RCC 7860 (cell line): ENCODE measurements at regions not wholly inside any gene's neighbourhood (a gene's known extent, or its start where the extent isn't known, plus 50 kb on each side); places are given as distances from the start of the nearest gene placed in this dataset.

ENCODE experiments used
- DNase-seq: peaks from one replicate; pipeline ENCODE4 v3.0.0-alpha.2; 2015; ENCODE audit warnings: low spot score
- FAIRE-seq: peaks from 2 replicates; lab custom pipeline; 2012; peaks lifted over from hg19 to GRCh38; lab: Jason Lieb, UNC

DNA sequence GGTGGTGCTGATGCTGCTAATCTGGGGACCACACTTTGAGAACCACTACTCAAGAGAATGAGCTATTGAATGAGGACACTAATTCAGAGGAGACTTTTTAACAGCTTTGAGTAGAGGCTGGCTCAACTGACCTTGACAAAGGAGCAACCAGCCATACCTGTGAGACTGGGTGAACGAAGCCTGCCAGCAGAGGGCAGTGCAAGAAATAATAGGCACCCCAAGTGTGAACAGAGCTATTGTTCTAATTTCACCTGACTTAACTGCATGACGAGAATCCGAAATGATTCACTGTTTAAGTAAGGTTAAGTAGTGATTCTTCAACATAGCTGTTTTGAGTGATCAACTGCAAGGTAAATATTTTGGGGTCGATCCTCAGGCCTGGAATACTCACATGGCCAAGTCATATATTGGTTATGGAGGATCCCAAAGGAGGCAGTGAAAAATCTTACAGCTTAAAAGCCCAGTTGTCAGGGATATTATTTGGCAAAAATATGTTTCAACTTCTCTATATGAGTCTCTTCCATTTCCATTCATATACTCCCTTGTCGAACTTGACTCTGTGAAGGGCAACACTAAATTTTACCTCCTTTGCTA is 550.5 kb upstream of the MARCKS start:
- FAIRE-seq = no peak

DNA sequence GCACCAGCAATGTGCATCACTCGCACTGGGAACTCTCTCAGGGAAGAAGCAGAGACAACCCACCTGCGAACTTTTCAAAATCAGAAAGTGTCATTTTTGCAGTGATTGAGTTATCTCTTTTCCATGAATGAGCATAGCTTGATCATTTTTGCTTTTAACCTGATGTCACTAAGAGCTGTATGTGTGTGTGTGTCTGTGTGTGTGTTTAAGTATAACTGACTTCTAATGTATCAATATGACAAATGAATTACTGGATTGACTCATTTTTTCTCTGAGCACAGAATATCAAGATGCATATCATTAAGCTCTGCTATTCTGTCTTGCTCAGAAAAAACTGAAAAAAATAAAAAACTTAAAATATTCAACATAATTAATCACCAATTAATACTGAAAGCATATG is 548.9 kb upstream of the MARCKS start:
- DNase-seq (no peak), FAIRE-seq (no peak)

More for the DNA sequence above, 550.5 kb upstream of the MARCKS start:
- DNase-seq = peak; percentile 9

DNA sequence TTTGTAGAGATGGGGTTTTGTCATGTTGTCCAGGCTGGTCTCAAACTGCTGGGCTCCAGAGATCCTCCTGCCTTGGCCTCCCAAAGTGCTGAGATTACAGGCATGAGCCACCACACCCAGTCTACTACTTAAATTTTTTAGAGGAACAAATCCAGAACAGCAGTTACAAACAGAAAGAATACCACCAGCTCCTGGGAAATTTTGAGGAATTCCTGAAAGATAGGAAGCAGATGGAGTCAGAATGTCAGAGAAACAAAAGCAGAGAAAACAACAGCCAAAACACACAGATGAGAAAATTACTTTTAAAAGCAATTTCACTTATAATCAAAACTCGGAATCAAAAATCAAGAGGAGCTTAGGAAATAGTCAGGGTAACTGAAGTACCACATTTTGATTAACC is 543.3 kb upstream of the MARCKS start:
- no peak for DNase-seq
- FAIRE-seq = no peak

DNA sequence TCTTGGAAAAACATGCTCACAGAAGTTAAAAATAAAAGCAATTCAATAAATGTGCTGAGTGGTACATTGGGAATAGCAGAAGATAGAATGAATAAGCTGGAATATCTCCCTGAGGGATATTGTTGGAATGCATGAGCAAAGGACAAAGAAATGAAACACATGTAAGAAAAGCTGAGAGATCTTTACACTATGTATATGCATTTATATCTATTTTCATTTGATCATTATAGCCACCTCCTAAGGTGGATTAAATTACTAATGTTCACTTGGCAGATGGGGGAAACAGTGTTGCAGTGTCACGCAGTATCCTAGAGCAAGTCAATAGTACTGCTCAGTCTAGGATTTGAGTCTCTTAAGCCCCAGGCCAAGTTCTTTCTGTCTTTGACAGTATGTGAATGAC is 542.0 kb upstream of the MARCKS start:
- no peak for DNase-seq
- no peak for FAIRE-seq

DNA sequence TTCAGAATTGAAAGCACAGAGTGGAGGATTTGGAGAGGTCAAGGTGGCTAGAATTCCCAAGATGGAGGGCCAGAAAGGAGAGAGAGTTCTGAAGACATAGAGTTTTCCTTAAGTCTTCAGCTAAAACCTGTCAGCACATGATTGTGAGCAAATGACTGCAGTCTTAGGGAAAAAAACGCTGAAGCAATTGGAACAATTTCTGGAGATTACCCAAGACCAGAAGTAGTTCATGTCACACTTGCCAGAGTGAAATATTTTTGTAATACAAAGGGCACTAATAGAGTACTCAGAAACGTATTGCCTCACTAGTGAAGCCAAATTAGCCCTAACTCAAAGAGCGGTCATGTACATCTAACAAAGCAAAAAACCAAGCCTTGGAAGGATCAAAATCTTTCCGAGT is 541.3 kb upstream of the MARCKS start:
- no peak for DNase-seq
- no peak for FAIRE-seq

DNA sequence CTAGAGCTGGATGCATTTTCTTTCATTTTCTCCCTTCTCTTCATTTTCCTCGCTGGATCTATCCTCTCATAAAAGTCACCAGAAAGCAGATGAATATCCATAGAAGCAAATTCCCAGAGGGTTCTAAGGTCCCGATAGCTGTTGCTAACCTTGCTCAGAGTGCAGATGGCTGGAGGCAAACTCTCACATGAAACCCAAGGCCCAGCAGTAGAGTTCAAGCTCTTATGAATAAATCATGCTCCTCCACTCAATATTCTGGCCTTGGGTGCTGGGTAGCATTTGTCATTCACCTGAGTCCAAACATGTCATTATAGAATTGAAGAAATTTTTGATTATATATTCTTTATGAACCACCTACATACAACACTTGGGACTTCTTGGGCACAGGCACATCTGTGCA is 539.7 kb upstream of the MARCKS start:
- no peak for FAIRE-seq

DNA sequence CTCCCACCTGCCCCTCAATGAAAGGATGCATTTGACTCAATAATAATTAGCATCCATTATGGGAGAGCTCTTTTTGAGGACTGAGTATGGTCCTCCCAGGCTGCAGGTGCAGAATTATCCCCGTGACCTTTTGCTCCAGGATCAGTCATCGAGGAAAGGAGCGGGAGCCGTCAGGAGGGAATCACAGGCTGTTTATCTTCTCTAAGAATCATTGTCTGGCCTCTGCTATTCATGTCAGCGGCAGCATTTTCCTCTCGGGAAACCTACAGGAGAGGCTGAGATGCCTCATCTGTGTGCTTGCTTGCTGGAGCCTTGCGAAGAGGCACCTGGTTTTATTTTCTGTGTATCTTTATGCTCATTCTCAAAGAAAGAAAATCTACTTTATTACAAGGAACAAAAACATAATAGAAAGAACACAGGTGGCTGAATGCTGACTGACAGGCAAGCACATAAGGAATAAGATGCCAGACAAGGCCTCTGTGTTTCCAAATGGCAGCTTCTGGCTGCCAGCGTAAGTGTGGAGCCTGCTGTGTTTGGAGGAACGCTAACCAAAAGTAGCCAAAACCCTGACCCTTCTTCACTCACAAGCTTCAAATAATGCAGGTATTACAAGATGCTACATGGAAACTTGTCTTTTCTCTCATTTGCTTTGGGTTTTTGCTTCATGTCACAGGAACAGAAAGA is 539.1 kb upstream of the MARCKS start:
- DNase-seq = no peak
- no peak for FAIRE-seq

More for the DNA sequence above, 539.7 kb upstream of the MARCKS start:
- no peak for DNase-seq

DNA sequence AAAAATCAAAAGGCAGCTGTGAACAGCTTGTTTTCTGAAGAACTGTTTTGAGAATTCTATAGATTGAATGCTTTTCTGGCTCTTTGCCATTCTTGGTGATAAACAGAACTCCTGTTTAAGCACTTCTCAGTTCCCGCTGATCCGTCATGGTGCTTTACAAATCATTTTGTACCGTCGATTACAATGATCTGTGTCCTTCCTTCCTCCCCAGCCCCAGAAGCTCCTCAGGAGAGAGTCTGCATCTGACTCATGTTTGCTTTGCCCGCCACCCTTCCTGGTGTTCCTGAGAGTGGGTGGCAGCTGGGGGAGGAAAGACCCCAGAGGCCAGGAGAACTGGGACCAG is 538.6 kb upstream of the MARCKS start:
- DNase-seq (no peak), FAIRE-seq (no peak)

DNA sequence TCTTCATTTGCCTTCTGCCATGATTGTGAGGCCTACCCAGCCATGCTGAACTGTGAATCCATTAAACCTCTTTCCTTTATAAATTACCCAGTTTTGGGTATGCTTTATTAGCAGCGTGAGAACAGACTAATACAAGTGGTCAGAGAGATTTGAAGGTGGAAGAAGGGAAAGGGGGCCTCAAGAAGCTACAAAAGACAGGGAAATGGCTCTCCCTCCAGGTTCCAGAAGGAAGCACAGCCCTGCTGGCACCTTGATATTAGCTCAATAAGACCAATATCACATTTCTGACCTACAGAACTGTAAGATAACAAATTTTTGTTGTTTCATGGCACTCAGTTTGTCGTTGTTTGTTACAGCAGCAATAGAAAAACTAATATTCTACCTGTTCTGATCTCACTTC is 536.5 kb upstream of the MARCKS start:
- FAIRE-seq (no peak), DNase-seq (no peak)

DNA sequence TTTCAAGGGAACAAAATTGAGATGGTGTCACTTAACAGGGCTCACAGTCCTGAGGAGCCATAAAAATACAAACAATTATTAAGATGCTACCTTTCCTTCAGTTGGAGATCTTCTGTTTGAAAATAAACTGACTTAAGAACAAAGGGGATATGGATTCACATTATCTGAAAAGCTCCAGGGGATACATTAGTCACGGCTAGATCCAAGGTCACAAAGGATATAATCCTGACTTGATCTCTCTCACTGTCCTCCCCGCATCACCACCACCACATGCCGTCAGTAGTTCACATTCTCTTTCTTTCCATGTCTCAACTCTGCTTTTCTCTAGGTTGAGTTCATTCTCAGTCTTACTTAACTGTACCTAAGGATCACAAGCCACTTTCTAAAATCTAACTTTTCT is 530.4 kb upstream of the MARCKS start:
- FAIRE-seq (no peak), DNase-seq (no peak)

DNA sequence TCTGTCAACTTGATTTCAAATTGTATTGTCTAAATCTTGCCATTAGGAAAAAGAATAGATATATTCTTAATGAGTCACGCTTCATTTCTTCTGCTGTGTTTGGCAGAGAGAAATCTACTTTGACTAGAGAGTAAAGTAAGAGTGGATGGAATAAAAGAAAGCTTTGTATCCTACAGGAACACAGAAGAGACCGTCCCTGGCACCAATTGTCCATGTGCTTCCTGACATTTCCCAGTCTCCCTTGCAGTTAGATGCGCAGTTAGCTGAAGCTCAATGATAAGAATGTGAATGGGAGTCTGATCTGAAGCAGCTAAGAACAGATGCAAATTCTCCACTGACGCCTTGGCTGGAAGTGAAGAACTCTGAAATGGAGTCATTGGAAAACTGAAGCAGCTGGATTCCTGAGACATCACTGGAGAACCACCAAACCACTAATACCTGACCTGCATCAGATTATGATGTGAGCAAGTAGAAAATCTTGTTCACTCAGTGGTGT is 528.2 kb upstream of the MARCKS start:
- DNase-seq (no peak), FAIRE-seq (no peak)

DNA sequence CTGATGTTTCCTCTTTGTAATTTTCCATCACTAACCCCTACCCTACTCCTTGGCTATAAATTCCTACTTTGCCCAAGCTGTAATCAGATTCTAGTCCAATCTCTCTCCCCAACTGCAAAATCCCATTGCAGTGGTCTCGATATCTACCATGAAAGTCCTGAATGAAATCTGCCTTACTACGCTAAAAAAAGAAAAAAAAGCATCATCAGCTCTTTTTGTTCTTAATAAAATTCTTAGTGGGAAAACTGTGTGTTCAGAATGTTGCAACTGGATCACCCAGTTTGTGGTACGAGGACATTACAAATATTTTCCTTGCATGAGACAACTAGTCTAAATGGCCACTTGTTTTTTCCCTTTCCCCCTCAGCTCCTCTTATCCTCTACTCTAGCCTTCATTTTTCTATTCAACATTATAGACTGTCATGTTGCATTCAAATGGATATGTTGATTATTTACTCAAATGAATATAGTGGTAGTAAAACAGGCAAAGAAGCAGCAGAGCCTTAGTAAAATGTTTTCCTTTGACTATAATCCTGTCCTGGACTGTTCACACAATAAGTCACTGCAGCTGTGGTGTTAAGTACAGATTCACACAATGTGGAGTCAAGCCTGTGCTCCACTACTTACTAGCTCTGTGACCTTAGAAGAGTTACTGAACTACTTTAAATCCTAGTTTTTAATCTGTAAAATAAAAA is 527.1 kb upstream of the MARCKS start:
- no peak for FAIRE-seq
- DNase-seq = no peak

DNA sequence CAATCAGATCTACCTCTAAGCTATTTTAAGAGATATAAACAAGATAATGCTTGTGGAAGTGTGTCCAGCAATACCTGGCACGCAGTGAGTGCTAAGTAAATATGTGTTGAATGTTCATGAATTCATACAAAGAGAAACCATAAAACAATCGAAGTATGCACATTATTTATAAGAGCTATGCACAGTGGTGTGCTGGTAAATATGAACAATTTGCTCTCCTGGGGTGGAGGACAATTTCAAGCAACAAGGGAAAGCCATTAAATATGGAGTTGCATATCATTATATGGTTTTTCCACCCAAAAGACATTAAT is 526.6 kb upstream of the MARCKS start:
- DNase-seq = no peak
- no peak for FAIRE-seq

DNA sequence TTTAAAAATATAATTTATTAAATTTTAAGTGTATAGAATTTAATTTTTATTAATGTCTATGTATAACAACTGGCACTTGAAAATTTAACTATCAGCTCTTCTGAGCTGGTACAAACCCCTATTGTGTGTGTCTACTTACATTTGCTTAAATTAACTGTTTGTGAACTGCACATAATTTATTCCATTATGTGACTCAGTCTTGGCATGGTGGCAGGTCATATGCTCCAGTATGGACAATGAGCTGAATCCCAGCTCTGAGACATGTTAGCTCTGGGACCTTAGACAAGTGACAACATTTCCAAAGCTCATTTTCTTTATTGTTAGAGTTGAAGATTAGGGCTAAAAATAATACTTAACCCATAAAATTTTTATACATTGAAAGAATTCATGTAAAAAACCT is 526.1 kb upstream of the MARCKS start:
- DNase-seq (no peak), FAIRE-seq (no peak)

DNA sequence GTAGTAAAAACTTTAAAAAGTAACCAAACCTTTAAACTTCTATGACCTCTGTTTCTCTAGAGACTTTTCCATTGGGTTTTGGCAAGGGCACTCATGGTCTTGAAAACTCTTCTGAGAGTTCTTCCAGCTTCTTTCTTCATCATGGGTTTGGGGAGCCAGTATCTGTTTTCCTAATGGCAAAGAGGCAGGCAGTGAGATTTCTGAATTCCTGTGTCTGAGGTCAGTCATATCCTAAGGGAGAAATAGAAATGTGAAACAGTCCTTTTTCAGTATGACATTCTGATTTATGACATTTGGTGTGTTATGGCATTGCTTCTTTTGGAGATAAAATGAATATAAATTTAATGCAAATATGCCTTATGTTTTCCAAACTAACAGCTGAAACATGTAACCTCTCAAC is 518.5 kb upstream of the MARCKS start:
- FAIRE-seq (no peak), DNase-seq (no peak)

DNA sequence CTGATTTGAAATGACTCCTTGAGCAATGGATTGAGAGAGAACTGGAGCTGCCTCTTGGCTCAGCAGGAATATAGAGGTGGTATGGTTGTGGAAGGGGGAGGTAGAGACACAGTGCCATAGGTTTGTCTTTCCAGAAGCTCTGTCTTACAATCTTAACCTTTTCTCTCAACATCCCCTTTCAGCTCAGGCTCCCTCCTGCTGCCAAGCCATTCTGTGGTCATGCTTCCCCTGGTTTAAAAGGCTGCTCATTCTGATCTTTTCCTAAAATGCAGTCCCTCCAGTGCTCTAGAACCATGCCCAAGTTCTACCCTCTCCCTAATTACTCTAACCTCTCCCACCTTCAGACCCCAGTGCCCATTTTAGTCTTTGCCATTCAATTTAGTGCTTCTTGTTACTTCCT is 517.9 kb upstream of the MARCKS start:
- FAIRE-seq = no peak

DNA sequence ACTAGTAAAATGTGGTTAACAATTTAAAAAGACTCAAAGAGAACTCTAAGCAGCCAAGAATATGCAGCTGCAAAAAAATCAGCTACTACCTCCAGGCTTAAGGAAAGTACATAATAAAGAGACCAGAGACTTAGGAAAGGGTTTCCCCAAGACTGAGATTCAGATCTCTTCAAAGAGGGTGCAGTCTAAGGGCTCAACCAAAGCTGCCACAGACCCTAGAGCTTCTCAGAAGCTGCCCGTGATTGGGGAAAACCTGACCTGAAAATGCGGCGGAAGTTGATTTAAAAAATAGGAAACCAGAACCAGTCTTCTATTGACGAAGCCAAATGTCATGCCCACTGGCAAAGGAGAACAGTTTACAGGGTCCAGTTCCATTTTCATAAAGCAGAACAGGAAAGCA is 516.8 kb upstream of the MARCKS start:
- DNase-seq (no peak), FAIRE-seq (no peak)

More for the DNA sequence above, 517.9 kb upstream of the MARCKS start:
- no peak for DNase-seq

DNA sequence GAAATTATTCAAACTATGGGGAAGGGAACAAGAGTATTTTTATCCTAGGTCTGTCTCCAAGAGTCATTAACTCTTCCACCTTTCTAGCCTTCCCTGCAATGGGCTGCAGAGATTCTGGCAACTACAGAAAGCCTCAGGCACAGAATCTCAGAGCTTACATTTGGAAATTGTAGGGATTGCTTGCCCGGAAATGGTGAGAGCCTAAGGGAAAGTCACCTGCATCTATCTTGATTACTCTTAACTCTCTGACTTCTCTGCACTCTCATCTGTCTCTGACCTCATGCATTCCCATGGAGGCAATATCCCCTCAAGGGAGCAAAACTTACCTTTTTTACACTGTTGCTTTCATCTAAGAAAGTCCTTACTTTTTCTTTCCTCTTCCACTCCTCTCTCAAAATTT is 513.2 kb upstream of the MARCKS start:
- FAIRE-seq = no peak

DNA sequence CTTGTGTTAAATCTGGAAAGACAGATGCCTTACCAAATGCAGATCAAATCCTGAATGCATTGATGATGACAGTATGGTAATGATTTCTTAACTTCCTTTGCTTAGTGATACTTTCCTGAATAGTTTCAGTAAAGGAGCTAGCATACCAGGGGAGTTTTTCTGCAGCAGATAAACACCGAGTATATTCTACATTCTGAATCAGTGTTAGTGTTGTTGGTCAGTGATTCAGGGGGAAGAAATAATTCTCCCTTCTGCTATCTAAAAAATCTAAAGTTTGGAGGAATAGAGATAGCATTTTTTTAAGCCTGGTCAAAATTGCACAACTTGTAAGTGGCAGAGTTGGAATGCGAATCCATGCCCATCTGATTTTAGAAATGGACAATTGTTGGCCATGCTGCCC is 512.2 kb upstream of the MARCKS start:
- DNase-seq (no peak), FAIRE-seq (no peak)

More for the DNA sequence above, 513.2 kb upstream of the MARCKS start:
- no peak for DNase-seq

DNA sequence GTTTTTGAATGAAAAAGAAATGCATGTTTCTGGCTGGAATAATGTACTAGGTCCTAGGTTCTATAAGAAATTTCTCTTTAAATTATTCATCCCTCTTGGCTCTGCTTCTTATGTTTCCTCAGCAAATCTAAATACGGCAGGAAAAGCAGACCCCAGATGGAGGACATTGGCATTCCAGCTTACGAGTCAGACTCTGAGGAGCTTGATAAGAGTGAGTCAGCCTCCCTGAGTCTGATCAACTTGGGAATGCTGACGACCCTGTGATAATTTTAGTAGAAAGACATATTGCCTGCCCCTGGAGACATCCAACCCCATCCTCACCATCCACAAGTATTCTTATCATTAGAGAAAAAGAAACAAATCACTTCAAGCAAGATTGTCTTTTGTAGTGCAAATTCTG is 509.7 kb upstream of the MARCKS start:
- peak; percentile 34 for DNase-seq

DNA sequence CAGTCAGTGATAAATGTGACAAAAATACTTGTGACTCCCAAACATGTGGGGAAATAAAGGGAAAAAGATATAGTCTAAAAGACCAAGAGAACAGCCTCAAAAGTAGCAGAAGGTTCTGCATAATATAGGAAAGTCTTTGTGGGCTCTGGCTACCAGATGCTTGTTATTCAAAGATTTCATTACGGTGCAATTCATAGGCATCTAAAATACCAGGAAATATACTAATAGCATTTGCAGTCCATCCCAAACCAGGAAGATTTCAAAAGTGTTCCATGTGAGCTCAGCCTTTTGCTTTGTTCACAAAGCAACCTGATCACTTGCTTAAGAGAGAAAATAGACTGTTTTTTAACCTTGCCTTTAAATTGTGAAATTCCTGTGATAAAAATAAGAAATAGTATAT is 506.7 kb upstream of the MARCKS start:
- no peak for FAIRE-seq
- no peak for DNase-seq

More for the DNA sequence above, 509.7 kb upstream of the MARCKS start:
- FAIRE-seq = no peak

DNA sequence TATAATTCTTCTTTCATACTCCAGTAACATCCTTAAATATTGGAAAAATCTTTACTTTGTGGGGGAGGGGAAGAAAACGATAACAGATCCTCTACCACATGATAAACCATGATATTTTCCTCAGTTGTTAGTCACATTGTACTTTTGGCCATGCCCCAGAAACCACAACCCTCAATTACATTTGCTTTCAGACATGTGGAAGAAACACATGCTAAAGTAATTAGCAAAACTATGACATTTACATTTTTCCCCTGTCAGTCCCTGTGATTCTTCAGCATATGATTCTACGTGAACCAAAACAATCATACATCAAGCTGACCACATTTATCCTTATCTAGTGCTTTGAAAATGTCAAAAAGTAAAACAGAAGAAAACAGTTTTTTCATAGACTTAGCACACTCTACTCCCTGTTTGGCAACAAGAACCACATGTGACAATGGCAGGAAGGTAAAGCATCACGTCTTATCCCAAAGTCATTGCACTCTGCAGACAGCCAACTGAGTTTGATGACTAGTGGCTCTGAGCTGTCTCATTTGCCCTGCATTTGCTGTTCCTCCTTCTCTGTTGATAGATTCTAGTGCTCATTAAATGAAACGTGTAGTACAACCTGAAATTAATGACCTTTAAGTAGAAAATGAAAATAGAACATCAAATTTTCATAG is 505.8 kb upstream of the MARCKS start:
- DNase-seq = no peak
- no peak for FAIRE-seq
